HL-60 (cell line): ENCODE measurements at regions not wholly inside any gene's neighbourhood (a gene's known extent, or its start where the extent isn't known, plus 50 kb on each side); places are given as distances from the start of the nearest gene placed in this dataset.

Experiments used
- POLR2AphosphoS5 ChIP-seq: IDR thresholded peaks from 2 replicates; pipeline ENCODE4 v1.6.1; 2012; ENCODE audit warnings: low read depth
- SPI1 ChIP-seq: IDR thresholded peaks from 2 replicates; pipeline ENCODE4 v1.6.1; 2012; ENCODE audit warnings: low read depth, mild to moderate bottlenecking, borderline replicate concordance
- TF ChIP-seq, protein P1 (sequence below): IDR thresholded peaks from one replicate; pipeline ENCODE4 v1.5.1; 2011; ENCODE audit warnings: low read length, control low read depth, inconsistent platforms; ENCODE audit not compliant: insufficient read depth

DNA sequence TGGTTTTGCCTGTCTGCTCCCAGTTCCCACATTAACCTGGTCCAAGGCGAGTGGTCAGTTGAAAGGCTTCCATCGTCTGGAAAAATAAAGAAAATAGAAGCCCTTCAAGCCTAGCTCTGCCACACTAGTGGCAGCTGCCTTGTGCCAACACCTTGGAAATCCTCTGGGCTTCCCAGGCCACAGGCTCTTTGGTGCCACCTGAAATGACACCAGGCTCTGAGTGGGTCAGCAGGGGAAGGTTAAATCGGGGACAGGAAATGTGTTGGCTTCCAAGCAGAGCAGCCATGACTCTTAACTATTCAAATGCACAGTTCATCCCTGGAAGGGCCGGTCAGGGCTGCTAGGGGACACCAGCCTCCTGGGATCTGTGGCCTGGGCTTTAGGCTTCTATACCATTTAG, 558.7 kb downstream of the MATN1 start:
- TF ChIP-seq, protein P1, sequence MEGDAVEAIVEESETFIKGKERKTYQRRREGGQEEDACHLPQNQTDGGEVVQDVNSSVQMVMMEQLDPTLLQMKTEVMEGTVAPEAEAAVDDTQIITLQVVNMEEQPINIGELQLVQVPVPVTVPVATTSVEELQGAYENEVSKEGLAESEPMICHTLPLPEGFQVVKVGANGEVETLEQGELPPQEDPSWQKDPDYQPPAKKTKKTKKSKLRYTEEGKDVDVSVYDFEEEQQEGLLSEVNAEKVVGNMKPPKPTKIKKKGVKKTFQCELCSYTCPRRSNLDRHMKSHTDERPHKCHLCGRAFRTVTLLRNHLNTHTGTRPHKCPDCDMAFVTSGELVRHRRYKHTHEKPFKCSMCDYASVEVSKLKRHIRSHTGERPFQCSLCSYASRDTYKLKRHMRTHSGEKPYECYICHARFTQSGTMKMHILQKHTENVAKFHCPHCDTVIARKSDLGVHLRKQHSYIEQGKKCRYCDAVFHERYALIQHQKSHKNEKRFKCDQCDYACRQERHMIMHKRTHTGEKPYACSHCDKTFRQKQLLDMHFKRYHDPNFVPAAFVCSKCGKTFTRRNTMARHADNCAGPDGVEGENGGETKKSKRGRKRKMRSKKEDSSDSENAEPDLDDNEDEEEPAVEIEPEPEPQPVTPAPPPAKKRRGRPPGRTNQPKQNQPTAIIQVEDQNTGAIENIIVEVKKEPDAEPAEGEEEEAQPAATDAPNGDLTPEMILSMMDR = no peak
- no peak for TF ChIP-seq POLR2AphosphoS5
- TF ChIP-seq SPI1 = no peak
